ENCODE measurements at regions not wholly inside any gene's neighbourhood (a gene's known extent, or its start where the extent isn't known, plus 50 kb on each side); places are given as distances from the start of the nearest gene placed in this dataset.

DNA sequence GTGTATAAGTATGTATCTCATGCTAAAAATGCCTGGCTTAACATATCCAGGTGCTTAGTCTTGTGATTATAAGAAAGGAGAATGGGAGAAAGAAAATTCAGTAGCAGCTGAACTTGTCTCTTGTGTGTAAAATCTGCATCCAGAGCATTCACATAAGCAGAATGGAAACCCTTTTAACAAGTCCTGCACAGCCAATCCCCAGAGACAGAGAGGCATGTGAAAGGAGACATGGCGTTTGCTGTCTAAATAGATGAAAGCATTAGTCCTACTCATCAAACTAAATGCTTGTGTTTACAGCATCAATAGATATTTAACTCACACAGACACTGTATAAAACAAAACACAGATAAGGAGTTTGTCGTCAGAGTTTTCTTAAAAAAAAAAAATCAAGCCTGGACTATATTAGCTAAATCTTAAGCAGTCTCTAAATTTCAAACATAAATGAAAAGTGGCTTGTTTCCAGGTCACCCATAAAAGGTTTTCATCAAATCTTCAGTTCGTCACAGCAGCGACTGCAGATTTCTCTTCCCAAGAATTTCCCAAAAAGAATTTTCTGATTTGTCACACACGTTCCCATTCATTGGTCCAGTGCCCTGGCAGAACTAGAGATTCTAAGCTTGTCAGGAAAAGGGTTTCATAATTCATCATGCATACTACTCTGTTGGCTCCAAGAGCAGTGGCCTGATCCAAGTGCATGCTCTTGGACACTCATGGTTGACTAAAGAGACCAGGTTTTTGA is 249.2 kb downstream of the BTG1 start:
- intact Hi-C loops (cut with micrococcal nuclease) = no loop called here
- no peak overlapping the region for H3K27ac Mint-ChIP-seq
- H3K4me3 Mint-ChIP-seq = no peak overlapping the region
- H3K27me3 Mint-ChIP-seq = peaks cover 5% of the 10 kb centered on the region
- H3K4me1 Mint-ChIP-seq (ENCODE audit: low read depth) = no peaks in the 10 kb centered on the region
- H3K9me3 Mint-ChIP-seq = peaks cover 6% of the 10 kb centered on the region
- no peaks in the 10 kb centered on the region for H3K36me3 Mint-ChIP-seq (ENCODE audit: low read depth)

DNA sequence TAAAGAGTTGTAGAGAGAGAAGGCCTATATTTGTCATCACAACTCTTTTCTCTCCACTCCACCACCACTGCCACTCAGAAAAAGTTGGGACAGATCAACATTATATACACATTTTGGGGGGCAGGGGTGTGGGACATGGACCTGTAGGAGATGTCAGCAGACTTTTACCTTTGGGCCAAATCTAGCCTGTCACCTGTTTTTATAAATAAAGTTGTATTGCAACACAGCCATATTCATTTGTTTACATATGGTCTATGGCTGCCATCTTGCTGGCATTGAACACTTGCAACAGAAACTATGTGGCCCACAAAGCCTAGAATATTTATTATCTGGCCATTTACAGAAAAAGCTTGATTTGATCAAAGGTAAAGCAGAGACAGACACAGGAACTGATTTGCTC is 250.7 kb downstream of the BTG1 start:
- no peaks in the 10 kb centered on the region for H3K36me3 Mint-ChIP-seq (ENCODE audit: low read depth)
- H3K27ac Mint-ChIP-seq = no peak overlapping the region
- no peaks in the 10 kb centered on the region for H3K9me3 Mint-ChIP-seq
- H3K27me3 Mint-ChIP-seq = peaks cover 5% of the 10 kb centered on the region
- no peak overlapping the region for H3K4me3 Mint-ChIP-seq
- intact Hi-C loops (cut with micrococcal nuclease) = no loop called here
- H3K4me1 Mint-ChIP-seq (ENCODE audit: low read depth) = no peaks in the 10 kb centered on the region

DNA sequence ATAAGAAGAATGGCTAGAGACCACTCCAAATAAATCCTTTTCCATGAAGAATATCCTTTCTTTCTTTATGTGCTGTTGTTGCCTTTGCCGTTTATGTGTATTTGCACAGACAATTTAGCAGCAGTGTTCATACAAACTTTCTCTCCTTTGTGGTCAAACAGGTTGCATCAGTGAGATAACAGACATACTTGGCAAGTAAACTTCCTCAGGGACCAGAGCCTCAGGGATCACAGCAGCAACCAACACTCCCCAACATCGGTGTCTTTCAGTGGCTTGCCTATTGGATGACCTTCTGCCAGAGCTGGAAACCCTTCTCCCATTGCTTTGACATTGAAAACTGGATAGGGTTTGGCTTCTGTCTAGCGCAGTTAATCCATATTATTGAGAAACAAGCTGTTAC is 252.2 kb downstream of the BTG1 start:
- intact Hi-C loops (cut with micrococcal nuclease) = no loop called here
- H3K4me1 Mint-ChIP-seq (ENCODE audit: low read depth) = no peaks in the 10 kb centered on the region
- no peak overlapping the region for H3K27ac Mint-ChIP-seq
- H3K9me3 Mint-ChIP-seq = no peaks in the 10 kb centered on the region
- peaks cover 2% of the 10 kb centered on the region for H3K27me3 Mint-ChIP-seq
- H3K4me3 Mint-ChIP-seq = no peak overlapping the region
- H3K36me3 Mint-ChIP-seq (ENCODE audit: low read depth) = no peaks in the 10 kb centered on the region

DNA sequence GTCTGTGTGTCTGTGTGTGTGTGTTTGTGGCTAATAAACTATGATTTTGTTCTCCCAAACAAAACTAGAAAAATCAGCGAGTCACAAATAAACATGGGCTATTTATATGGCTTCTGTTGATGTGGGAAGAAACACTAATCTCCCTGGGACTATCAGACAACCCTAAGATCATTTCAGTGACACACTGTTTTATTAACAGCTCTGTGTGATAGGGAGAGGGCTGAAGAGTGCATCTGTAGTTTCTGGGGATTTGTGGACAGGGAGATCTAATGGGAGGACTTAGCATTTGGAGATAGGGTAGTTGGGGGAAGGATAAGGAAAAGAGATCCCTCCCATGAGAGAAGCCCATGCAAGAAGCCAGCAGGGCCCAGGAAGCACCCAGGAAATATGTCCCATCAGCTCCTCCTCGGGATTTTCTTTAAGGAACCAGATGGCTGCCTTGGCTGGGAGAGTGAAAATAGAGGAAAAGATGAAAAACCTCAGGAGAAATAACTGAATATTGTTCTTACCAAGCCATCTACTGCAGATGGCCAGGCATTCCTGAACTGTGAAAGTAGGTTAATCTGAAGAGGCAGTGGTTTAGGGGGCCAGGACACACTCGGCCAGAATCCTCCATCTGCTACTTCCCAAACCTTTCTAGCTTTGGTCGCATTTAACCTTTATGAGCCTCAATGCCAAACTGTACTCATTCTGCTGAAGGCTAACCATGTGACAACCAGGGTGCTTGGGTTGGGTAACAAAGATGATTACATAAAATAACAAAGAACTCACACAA is 253.4 kb downstream of the BTG1 start:
- H3K4me3 Mint-ChIP-seq = no peak overlapping the region
- intact Hi-C loops (cut with micrococcal nuclease) = no loop called here
- peaks cover 9% of the 10 kb centered on the region for H3K9me3 Mint-ChIP-seq

DNA sequence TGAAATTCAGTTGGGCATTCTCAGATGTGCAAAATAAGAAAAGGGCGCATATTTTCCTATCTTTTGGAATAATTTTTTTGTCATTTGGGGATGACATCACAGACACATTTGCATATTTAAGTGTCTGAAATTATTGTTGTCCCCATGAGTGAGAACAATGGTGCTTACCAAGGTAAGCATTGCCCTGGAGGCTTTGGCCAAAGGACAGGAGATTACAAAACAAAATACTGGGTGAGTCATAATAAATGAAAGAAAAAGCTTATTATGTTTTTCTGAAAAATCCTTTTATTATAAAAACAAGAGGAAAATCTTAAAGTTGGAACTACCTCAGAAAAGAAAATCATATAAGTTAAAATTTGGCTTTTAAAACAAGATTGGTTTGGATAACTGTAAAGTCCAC is 254.9 kb downstream of the BTG1 start:
- no peaks in the 10 kb centered on the region for H3K27me3 Mint-ChIP-seq
- H3K27ac Mint-ChIP-seq = no peak overlapping the region
- H3K4me3 Mint-ChIP-seq = no peak overlapping the region
- no peaks in the 10 kb centered on the region for H3K36me3 Mint-ChIP-seq (ENCODE audit: low read depth)
- intact Hi-C loops (cut with micrococcal nuclease) = no loop called here
- peaks cover 9% of the 10 kb centered on the region for H3K9me3 Mint-ChIP-seq
- H3K4me1 Mint-ChIP-seq (ENCODE audit: low read depth) = no peaks in the 10 kb centered on the region

More for the DNA sequence above, 253.4 kb downstream of the BTG1 start:
- no peaks in the 10 kb centered on the region for H3K36me3 Mint-ChIP-seq (ENCODE audit: low read depth)
- no peak overlapping the region for H3K27ac Mint-ChIP-seq
- H3K4me1 Mint-ChIP-seq (ENCODE audit: low read depth) = no peaks in the 10 kb centered on the region
- H3K27me3 Mint-ChIP-seq = peaks cover 1% of the 10 kb centered on the region

DNA sequence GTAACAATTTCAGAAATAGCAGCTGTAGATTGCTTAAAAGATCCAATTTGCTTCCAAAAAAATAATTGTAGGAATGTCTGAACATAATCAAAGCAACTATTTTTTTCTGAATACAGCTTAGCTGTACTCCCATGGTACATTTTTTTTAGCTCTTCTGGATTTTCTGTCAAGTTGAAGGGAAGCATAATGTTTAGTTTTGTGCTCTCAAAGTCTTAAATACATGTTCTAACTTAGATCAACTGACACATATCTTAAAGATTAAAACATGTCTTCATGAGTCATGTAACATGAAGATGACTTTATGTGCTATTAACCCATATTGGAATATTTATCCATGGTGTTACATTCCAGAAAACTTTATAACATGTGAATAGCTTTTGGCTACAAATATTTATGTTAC is 255.7 kb downstream of the BTG1 start:
- no peak overlapping the region for H3K4me3 Mint-ChIP-seq
- H3K27ac Mint-ChIP-seq = no peak overlapping the region
- H3K4me1 Mint-ChIP-seq (ENCODE audit: low read depth) = no peaks in the 10 kb centered on the region
- H3K27me3 Mint-ChIP-seq = no peaks in the 10 kb centered on the region
- intact Hi-C loops (cut with micrococcal nuclease) = no loop called here
- H3K9me3 Mint-ChIP-seq = peaks cover 9% of the 10 kb centered on the region
- no peaks in the 10 kb centered on the region for H3K36me3 Mint-ChIP-seq (ENCODE audit: low read depth)

DNA sequence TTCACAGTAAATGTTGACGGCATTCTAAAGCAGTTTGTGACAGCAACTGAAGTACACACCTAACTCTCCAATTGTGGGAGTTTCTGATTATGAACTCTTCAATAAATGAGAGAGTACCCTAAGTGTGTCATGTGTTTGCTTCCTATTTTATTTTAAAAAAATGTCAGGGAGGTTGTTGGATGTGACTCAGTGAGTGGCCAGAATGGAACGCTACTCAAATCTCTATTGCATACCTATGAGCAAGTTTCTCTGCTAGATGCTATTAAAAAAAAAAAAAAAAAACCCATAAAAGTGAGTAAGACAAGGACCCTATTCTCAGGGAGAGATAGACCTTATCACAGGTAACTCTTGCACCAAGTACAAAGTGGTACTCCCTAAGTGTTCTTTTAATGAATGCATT is 256.6 kb downstream of the BTG1 start:
- H3K27me3 Mint-ChIP-seq = no peaks in the 10 kb centered on the region
- no peak overlapping the region for H3K4me3 Mint-ChIP-seq
- H3K4me1 Mint-ChIP-seq (ENCODE audit: low read depth) = no peaks in the 10 kb centered on the region
- peaks cover 9% of the 10 kb centered on the region for H3K9me3 Mint-ChIP-seq
- H3K27ac Mint-ChIP-seq = no peak overlapping the region
- intact Hi-C loops (cut with micrococcal nuclease) = no loop called here
- no peaks in the 10 kb centered on the region for H3K36me3 Mint-ChIP-seq (ENCODE audit: low read depth)

DNA sequence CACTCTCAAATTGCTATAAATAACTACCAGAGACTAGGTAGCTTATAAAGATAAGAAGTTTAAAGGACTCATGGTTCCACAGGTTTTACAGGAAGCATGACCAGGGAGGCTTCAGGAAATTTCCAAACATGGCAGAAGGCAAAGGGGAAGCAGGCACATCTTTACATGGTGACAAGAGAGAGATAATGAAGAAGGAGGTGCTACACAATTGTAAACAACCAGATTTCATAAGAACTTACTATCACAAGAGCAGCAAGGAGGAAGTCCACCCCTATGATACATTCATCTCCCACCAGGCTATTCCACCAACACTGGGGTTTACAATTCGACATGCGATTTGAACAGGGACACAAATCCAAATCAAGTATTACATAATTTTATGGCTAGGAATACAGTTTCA is 257.7 kb downstream of the BTG1 start:
- Mint-ChIP-seq H3K4me3 (no peak overlapping the region), H3K27ac (no peak overlapping the region), H3K36me3 (ENCODE audit: low read depth) (no peaks in the 10 kb centered on the region), H3K4me1 (ENCODE audit: low read depth) (no peaks in the 10 kb centered on the region), H3K27me3 (no peaks in the 10 kb centered on the region), H3K9me3 (peaks cover 9% of the 10 kb centered on the region)
- intact Hi-C loops (cut with micrococcal nuclease) = no loop called here

DNA sequence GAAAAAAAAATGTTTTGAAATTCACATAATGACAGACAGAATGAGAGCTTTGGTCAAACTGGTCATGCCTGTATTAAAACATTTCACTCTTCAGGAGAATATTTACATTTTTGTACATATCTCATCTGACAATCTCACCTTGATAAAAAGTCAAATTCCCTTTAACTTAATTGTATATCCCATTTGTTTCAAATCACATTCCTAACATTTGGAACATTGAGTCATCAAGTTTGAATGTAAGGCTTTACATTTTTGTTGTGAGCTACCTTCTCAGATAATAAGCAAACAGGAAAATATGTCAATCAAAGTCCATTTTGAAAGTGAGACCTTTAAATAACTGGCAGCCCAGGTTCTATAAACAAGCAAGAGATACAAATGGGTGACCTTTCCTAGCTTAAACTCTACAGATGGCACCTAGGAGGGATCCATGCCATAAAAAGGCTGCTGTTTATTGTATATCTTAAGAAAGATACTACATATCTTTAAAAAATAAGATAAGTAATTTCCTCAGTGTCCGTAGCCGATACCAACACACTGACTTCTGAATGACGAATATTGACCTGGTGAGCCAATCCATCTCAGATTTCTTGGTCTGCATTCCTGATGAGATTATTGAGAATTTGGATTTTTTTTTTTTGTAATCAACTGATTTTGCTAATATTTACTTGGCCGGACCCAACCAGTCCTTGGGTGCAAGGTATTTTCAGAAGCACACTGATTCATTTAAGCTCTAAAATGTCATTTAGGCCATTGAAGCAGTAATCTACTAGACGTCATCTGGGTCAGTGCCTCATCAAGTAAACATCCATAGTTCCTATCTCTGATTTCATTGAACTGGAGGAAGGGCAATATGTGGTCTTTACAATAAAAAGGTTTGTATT is 259.6 kb downstream of the BTG1 start:
- no peaks in the 10 kb centered on the region for H3K4me1 Mint-ChIP-seq (ENCODE audit: low read depth)
- H3K36me3 Mint-ChIP-seq (ENCODE audit: low read depth) = no peaks in the 10 kb centered on the region
- H3K27ac Mint-ChIP-seq = no peak overlapping the region
- no peaks in the 10 kb centered on the region for H3K27me3 Mint-ChIP-seq
- peaks cover 9% of the 10 kb centered on the region for H3K9me3 Mint-ChIP-seq
- H3K4me3 Mint-ChIP-seq = no peak overlapping the region
- intact Hi-C loops (cut with micrococcal nuclease) = no loop called here

DNA sequence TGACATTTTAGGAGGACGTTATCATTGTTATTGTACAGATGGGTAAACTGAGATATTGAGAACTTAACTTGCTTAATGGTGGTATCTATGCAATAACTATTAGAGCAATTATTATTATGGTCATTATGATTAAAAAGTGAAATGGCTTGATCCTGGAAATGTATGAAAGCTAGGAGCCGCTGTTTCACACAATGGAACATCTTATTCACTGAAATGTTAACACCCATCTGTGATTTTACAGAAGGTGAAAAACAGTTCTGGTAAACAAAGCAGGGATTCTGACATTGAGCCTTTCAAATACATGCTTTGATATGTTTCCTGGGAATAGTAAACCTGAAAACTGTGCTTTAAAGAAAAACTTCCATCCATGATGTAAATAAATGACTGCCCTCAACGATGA is 261.4 kb downstream of the BTG1 start:
- no peaks in the 10 kb centered on the region for H3K36me3 Mint-ChIP-seq (ENCODE audit: low read depth)
- no peak overlapping the region for H3K27ac Mint-ChIP-seq
- no peaks in the 10 kb centered on the region for H3K27me3 Mint-ChIP-seq
- peaks cover 9% of the 10 kb centered on the region for H3K9me3 Mint-ChIP-seq
- H3K4me3 Mint-ChIP-seq = no peak overlapping the region
- intact Hi-C loops (cut with micrococcal nuclease) = no loop called here
- H3K4me1 Mint-ChIP-seq (ENCODE audit: low read depth) = no peaks in the 10 kb centered on the region

DNA sequence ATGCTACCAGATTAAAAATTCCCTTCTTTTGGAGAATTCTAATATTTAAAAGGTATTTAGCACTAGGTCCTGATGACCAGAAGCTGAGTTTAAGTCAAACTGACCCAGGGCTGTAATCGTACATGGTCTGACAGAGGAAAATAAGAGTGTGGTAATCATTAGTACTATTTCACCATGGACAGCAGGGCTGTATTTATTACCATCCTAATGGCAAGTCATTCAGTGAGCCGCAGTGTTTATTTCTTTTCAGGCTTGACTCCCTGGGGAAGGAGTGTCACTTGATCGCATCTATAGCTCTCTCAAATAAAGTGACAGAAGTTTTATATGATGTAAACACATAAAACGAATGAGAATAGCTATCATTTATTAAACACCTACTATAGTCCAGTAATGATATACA is 261.8 kb downstream of the BTG1 start:
- intact Hi-C loops (cut with micrococcal nuclease) = no loop called here
- no peak overlapping the region for H3K27ac Mint-ChIP-seq
- H3K27me3 Mint-ChIP-seq = no peaks in the 10 kb centered on the region
- H3K4me3 Mint-ChIP-seq = no peak overlapping the region
- no peaks in the 10 kb centered on the region for H3K36me3 Mint-ChIP-seq (ENCODE audit: low read depth)
- H3K9me3 Mint-ChIP-seq = peaks cover 9% of the 10 kb centered on the region
- no peaks in the 10 kb centered on the region for H3K4me1 Mint-ChIP-seq (ENCODE audit: low read depth)

DNA sequence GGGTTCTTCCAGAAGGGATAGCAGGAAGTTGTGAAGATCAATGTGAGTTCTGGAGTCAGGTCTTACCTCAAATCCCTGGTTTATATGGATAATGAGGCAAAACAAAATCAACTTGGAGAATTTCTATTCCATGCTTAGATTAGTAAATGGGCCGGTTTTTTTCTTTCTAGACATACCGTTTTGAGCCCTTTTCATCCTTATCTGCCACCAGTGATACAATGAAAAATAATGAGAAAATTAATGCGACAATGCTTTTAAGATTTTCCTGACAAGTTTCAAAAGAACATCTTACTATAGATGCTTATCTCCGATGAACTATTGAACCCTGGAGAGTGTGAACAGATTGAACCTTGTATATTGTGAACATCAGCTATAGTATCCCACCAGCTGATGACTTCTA is 262.7 kb downstream of the BTG1 start:
- Mint-ChIP-seq H3K9me3 (peaks cover 5% of the 10 kb centered on the region), H3K4me1 (ENCODE audit: low read depth) (peaks cover 3% of the 10 kb centered on the region), H3K27me3 (no peaks in the 10 kb centered on the region), H3K4me3 (no peak overlapping the region), H3K27ac (no peak overlapping the region), H3K36me3 (ENCODE audit: low read depth) (no peaks in the 10 kb centered on the region)
- intact Hi-C loops (cut with micrococcal nuclease) = no loop called here

DNA sequence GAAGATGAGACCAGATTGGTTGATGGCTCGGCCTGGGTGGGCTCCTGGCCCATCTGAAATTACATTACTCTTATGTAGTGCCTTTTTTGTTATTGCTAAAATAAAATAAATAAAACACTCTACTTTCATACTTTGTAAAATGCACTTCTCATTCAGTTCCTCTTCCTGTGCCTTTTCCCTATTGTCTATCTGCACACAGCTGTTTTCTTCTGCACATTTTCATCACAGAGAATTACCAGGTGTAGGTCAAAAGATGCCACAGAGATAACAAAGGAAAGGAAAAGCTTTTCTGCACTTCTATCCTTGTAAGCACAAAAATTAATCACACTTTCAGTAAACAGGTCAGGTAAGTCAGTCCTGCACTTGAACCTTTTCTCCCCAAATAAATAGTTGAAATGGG is 265.1 kb downstream of the BTG1 start:
- no peak overlapping the region for H3K4me3 Mint-ChIP-seq
- intact Hi-C loops (cut with micrococcal nuclease) = no loop called here
- H3K4me1 Mint-ChIP-seq (ENCODE audit: low read depth) = peaks cover 27% of the 10 kb centered on the region
- no peaks in the 10 kb centered on the region for H3K27me3 Mint-ChIP-seq
- H3K9me3 Mint-ChIP-seq = no peaks in the 10 kb centered on the region
- no peaks in the 10 kb centered on the region for H3K36me3 Mint-ChIP-seq (ENCODE audit: low read depth)
- H3K27ac Mint-ChIP-seq = no peak overlapping the region
